ENCODE measurements at regions not wholly inside any gene's neighbourhood (a gene's known extent, or its start where the extent isn't known, plus 50 kb on each side); places are given as distances from the start of the nearest gene placed in this dataset.
A peak's percentile ranks its signal among the peaks of the same experiment; 100 is the strongest.

GRCh38 chr10:125462845-125463244, 220.1 kb downstream of the TEX36 start:
- no peak for DNase-seq (ENCODE audit: low read depth in 3 of 3, low spot score in 2 of 3)

- DNase-seq (ENCODE audit: low read depth in 3 of 3, low spot score in 2 of 3): no peak
These were observed 222.6 kb downstream of the TEX36 start for GRCh38 chr10:125460326-125460725.

GRCh38 chr10:125457406-125457805, 225.6 kb downstream of the TEX36 start:
- DNase-seq (ENCODE audit: low read depth in 3 of 3, low spot score in 2 of 3): no peak

- peak in 1 of 3 donors; percentile 35 for DNase-seq (ENCODE audit: low read depth in 3 of 3, low spot score in 2 of 3)
These were observed 227.1 kb downstream of the TEX36 start for GRCh38 chr10:125455855-125456254.

GRCh38 chr10:125455431-125455830, 227.5 kb downstream of the TEX36 start:
- no peak for DNase-seq (ENCODE audit: low read depth in 3 of 3, low spot score in 2 of 3)

- peak in 1 of 3 donors; percentile 19 for DNase-seq (ENCODE audit: low read depth in 3 of 3, low spot score in 2 of 3)
These were observed 231.6 kb downstream of the TEX36 start for GRCh38 chr10:125451319-125451718.

- no peak for DNase-seq (ENCODE audit: low read depth in 3 of 3, low spot score in 2 of 3)
These were observed 232.7 kb downstream of the TEX36 start for GRCh38 chr10:125450218-125450617.

- DNase-seq (ENCODE audit: low read depth in 3 of 3, low spot score in 2 of 3): no peak
These were observed 233.4 kb downstream of the TEX36 start for GRCh38 chr10:125449571-125449970.

GRCh38 chr10:125448596-125448995, 234.4 kb downstream of the TEX36 start:
- DNase-seq (ENCODE audit: low read depth in 3 of 3, low spot score in 2 of 3): no peak

- no peak for DNase-seq (ENCODE audit: low read depth in 3 of 3, low spot score in 2 of 3)
These were observed 238.2 kb downstream of the TEX36 start for GRCh38 chr10:125444790-125445189.

GRCh38 chr10:125442856-125443540, 240.0 kb downstream of the TEX36 start:
- no peak for DNase-seq (ENCODE audit: low read depth in 3 of 3, low spot score in 2 of 3)

- no peak for DNase-seq (ENCODE audit: low read depth in 3 of 3, low spot score in 2 of 3)
These were observed 241.8 kb downstream of the TEX36 start for GRCh38 chr10:125441151-125441550.

GRCh38 chr10:125431149-125431548, 251.8 kb downstream of the TEX36 start:
- no peak for DNase-seq (ENCODE audit: low read depth in 3 of 3, low spot score in 2 of 3)

- no peak for DNase-seq (ENCODE audit: low read depth in 3 of 3, low spot score in 2 of 3)
These were observed 254.9 kb downstream of the TEX36 start for GRCh38 chr10:125428054-125428453.

GRCh38 chr10:125424191-125424847, 258.6 kb downstream of the TEX36 start:
- DNase-seq (ENCODE audit: low read depth in 3 of 3, low spot score in 2 of 3): no peak

GRCh38 chr10:125423569-125423968, 259.4 kb downstream of the TEX36 start:
- no peak for DNase-seq (ENCODE audit: low read depth in 3 of 3, low spot score in 2 of 3)

- DNase-seq (ENCODE audit: low read depth in 3 of 3, low spot score in 2 of 3): no peak
These were observed 259.5 kb upstream of the CTBP2 start for GRCh38 chr10:125419831-125420230.

GRCh38 chr10:125419146-125419545, 258.8 kb upstream of the CTBP2 start:
- DNase-seq (ENCODE audit: low read depth in 3 of 3, low spot score in 2 of 3): no peak

GRCh38 chr10:125417605-125418004, 257.2 kb upstream of the CTBP2 start:
- DNase-seq (ENCODE audit: low read depth in 3 of 3, low spot score in 2 of 3): no peak

GRCh38 chr10:125415964-125416363, 255.6 kb upstream of the CTBP2 start:
- DNase-seq (ENCODE audit: low read depth in 3 of 3, low spot score in 2 of 3): no peak

- DNase-seq (ENCODE audit: low read depth in 3 of 3, low spot score in 2 of 3): no peak
These were observed 254.8 kb upstream of the CTBP2 start for GRCh38 chr10:125415006-125415633.

GRCh38 chr10:125411724-125412123, 251.4 kb upstream of the CTBP2 start:
- no peak for DNase-seq (ENCODE audit: low read depth in 3 of 3, low spot score in 2 of 3)

Measured in right renal cortex interstitium (tissue), 3 donors.